Type B pancreatic cell (in vitro differentiated cells): ENCODE measurements at regions not wholly inside any gene's neighbourhood (a gene's known extent, or its start where the extent isn't known, plus 50 kb on each side); places are given as distances from the start of the nearest gene placed in this dataset.
"Not testable (repeated sequence)": the region's sequence is repeated elsewhere in the genome, so short reads cannot be mapped to it uniquely, and the experiment has no call there.

Experiments used
- DNase-seq: peaks from one replicate; pipeline ENCODE4 v3.0.0; 2021; ENCODE audit warnings: mixed read lengths; ENCODE audit not compliant: unreplicated experiment; ENCODE audit errors: extremely low spot score
- H3K27ac Mint-ChIP-seq: 2 replicates; pipeline ENCODE4 v1.8.0; 2021; ENCODE audit warnings: mild to moderate bottlenecking, mixed read lengths
- H3K27me3 Mint-ChIP-seq: 2 replicates; pipeline ENCODE4 v1.8.0; 2021; ENCODE audit warnings: mixed read lengths
- H3K36me3 Mint-ChIP-seq: 2 replicates; pipeline ENCODE4 v1.8.0; 2021; ENCODE audit warnings: mixed read lengths
- H3K4me1 Mint-ChIP-seq: one replicate; pipeline ENCODE4 v1.8.0; 2021; ENCODE audit warnings: mixed read lengths; ENCODE audit not compliant: unreplicated experiment
- H3K4me3 Mint-ChIP-seq: 2 replicates; pipeline ENCODE4 v1.8.0; 2021; ENCODE audit warnings: mild to moderate bottlenecking, mixed read lengths
- H3K9me3 Mint-ChIP-seq: 2 replicates; pipeline ENCODE4 v1.8.0; 2021; ENCODE audit warnings: mixed read lengths
- TF ChIP-seq, protein P1 (sequence below): fragments of 200-600 bp; sonication (generic); conservative IDR thresholded peaks from 2 replicates; pipeline ENCODE4 v1.5.0; 2021; ENCODE audit warnings: antibody characterized with exemption, mild to moderate bottlenecking

DNA sequence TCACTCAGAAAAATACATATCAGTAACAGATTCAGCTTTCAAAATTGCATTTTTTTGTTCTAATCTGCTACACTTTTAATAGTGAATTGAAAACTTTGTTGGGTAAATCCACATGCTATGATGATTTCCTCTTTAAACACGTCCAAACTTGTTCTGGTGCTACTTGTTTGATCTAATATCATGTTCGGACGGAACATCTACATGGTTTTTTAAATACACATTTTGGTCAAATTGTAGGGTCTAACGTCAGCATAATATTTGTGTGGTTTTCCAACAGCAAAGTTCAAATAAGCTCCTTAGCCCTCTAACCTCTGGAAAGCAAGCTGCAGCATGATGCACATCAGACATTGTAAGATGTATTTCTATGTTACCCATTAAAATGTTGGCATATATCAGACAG is 98.5 kb upstream of the OSTN start:
- Mint-ChIP-seq H3K4me3 (no peak overlapping the region), H3K36me3 (no peaks in the 10 kb centered on the region), H3K27me3 (no peaks in the 10 kb centered on the region), H3K4me1 (no peaks in the 10 kb centered on the region), H3K9me3 (no peaks in the 10 kb centered on the region), H3K27ac (no peak overlapping the region)
- no peak for DNase-seq
- TF ChIP-seq, protein P1, sequence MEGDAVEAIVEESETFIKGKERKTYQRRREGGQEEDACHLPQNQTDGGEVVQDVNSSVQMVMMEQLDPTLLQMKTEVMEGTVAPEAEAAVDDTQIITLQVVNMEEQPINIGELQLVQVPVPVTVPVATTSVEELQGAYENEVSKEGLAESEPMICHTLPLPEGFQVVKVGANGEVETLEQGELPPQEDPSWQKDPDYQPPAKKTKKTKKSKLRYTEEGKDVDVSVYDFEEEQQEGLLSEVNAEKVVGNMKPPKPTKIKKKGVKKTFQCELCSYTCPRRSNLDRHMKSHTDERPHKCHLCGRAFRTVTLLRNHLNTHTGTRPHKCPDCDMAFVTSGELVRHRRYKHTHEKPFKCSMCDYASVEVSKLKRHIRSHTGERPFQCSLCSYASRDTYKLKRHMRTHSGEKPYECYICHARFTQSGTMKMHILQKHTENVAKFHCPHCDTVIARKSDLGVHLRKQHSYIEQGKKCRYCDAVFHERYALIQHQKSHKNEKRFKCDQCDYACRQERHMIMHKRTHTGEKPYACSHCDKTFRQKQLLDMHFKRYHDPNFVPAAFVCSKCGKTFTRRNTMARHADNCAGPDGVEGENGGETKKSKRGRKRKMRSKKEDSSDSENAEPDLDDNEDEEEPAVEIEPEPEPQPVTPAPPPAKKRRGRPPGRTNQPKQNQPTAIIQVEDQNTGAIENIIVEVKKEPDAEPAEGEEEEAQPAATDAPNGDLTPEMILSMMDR, result no peak

DNA sequence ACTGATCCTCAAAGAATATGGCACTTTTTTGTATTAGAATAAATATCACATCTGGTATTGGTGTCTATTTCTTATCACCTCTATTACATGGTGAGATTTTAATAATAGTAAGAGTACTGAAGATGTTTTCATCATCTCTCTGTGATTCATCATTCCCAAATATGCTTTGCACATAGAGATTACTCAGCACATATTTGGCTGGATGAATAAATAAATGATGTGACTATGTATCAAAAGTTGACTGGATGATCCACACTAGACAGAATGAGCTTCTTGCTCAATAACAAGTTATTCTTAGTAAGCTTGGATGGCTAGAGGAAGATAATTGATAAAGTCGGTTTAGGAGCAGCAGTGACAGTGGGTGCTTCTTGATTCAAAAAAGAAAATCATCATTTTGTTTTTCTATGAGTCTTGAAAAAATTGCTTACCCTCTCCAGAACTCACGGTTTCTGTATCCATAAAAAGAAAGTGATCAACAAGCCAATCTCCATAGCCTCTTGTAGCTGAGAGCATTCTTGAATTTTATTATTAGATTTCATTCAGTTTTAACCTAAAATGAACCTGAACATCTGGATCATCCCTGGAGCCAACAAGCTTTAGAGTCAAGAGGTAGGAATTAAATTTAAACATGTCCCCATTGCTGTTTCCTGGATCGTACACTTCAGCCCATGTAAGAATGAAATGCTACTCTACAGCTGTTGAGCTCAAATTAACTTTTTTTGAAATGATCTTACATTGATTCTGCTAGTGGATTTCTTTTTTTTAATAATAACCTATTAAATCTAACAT is 104.8 kb upstream of the OSTN start:
- no peaks in the 10 kb centered on the region for H3K27me3 Mint-ChIP-seq
- no peak overlapping the region for H3K27ac Mint-ChIP-seq
- no peaks in the 10 kb centered on the region for H3K36me3 Mint-ChIP-seq
- DNase-seq, result no peak
- TF ChIP-seq, protein P1, result no peak
- no peaks in the 10 kb centered on the region for H3K9me3 Mint-ChIP-seq
- no peaks in the 10 kb centered on the region for H3K4me1 Mint-ChIP-seq
- H3K4me3 Mint-ChIP-seq, result no peak overlapping the region

DNA sequence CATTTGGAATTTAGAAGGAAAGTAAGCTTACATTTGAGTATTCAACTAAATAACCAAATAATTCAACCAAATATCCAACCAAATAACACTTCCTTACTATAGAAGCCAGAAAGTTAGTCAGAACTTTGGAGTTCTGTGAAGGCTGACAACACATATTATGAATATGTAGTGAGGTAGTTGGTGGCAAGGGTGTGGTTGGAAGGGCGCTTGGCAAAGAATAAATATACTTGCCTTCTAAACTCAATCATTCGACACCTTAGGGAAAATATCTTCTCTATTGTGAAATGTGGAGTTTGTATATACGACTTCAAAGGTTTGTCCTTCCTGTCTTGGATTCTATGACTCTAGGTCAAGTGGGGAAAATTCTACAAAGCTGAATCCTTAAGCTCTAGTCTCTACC is 111.7 kb upstream of the OSTN start:
- H3K4me3 Mint-ChIP-seq, result no peak overlapping the region

DNA sequence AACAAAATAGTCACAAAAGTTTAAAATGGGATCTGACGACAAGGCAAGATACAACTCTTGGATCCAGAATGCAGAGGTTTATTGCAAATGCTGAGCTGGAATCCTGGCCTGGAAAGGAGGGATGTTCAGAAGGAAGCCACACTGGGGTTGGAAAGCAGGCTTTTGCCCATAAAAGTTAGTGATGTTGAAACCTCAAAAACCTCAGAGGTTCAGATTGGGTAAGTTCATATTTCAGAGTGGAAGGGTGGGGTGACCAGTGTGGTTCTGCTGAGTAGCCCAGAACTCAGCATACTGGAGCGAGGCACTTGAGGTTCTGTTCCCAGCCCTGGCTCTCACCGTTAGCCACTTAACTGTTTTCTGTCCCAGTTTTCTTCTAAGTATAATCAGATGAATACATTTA is 114.0 kb upstream of the OSTN start:
- no peak overlapping the region for H3K27ac Mint-ChIP-seq
- H3K27me3 Mint-ChIP-seq, result no peaks in the 10 kb centered on the region
- no peak for DNase-seq
- no peak overlapping the region for H3K4me3 Mint-ChIP-seq
- TF ChIP-seq, protein P1, result no peak
- H3K36me3 Mint-ChIP-seq, result no peaks in the 10 kb centered on the region
- no peaks in the 10 kb centered on the region for H3K4me1 Mint-ChIP-seq
- H3K9me3 Mint-ChIP-seq, result peaks cover 5% of the 10 kb centered on the region

More for the DNA sequence above, 111.7 kb upstream of the OSTN start:
- no peaks in the 10 kb centered on the region for H3K36me3 Mint-ChIP-seq
- TF ChIP-seq, protein P1, result no peak
- H3K9me3 Mint-ChIP-seq, result no peaks in the 10 kb centered on the region
- no peaks in the 10 kb centered on the region for H3K4me1 Mint-ChIP-seq
- H3K27ac Mint-ChIP-seq, result no peak overlapping the region
- H3K27me3 Mint-ChIP-seq, result no peaks in the 10 kb centered on the region
- no peak for DNase-seq

DNA sequence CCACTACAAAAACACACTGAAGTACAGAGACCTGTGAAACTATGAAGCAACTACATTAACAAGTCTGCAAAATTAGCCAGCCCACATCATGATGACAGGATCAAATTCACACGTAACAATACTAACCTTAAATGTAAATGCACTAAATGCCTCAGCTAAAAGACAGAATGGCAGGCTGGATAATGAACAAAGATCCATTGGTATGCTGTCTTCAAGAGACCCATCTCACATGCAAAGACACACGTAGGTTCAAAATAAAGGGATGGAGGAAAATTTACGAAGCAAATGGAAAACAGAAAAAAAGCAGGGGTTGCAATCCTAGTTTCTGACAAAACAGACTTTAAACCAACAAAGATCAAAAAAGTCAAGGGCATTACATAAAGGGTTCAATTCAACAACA is 120.1 kb upstream of the OSTN start:
- H3K4me1 Mint-ChIP-seq, H3K27me3 Mint-ChIP-seq, H3K9me3 Mint-ChIP-seq, DNase-seq, H3K4me3 Mint-ChIP-seq, H3K36me3 Mint-ChIP-seq, H3K27ac Mint-ChIP-seq: not testable (repeated sequence)

DNA sequence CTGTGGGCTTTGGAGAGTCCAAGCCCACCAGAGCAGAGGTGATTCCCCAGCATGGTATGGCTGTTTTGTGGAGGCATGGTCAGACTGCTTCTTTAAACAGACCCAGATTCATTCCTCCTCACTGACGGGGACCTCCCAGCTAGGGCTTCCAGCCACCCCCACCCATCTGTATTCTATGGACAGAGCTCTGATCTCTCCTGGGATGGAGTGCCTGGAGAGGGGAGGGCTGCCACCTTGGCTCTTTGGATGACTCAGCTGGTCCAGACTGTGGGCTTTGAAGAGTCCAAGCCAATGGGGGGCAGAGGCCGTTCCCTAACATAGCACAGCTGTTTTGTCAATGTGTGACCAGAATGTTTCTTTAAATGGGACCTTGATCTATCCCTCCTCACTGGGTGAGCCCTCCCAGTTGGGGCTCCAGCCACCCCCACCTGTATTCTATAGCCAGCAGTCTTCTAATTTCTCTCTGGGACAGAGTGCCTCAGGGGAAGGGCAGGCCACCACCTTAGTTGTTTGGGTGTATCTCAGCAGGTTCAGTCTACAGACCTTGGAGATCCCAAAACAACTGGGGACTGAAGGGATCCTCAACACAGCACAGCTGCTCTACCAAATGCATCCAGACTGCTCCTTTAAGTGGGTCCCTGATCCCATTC is 122.0 kb upstream of the OSTN start:
- DNase-seq, result no peak
- TF ChIP-seq, protein P1, result no peak
- Mint-ChIP-seq H3K9me3 (peaks cover 3% of the 10 kb centered on the region), H3K4me1 (no peaks in the 10 kb centered on the region), H3K27me3 (no peaks in the 10 kb centered on the region), H3K4me3 (no peak overlapping the region), H3K36me3 (no peaks in the 10 kb centered on the region), H3K27ac (no peak overlapping the region)
